ENCODE measurements at regions not wholly inside any gene's neighbourhood (a gene's known extent, or its start where the extent isn't known, plus 50 kb on each side); places are given as distances from the start of the nearest gene placed in this dataset.

DNA sequence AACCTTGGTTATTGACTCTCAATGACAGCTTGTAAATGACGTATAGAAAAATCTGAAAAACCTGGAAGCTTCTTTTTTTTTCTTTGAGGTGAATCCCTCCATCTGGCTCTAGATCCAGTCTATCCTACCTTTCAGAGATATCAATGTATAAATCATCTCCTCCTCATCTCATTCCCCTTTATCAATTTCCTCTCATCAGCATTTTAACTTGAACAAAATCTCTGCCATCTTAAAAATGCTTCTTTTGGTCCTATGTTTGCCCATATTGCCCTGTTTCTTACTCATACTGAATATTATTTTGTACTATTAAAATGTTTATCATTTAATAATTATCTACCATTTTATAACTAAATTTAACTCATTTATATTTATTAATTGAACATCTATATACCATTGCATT is 306.7 kb upstream of the TSHZ2 start:
- Histone ChIP-seq H3K4me1 (ENCODE audit: insufficient read depth, low read length) (no peaks in the 10 kb centered on the region), H3K9ac (ENCODE audit: insufficient read depth, low read depth, low read length) (no peak overlapping the region), H3K36me3 (replicated peaks in 1 of 2; ENCODE audit: control insufficient read depth in 1 of 2, insufficient read depth in 2 of 2, low read length in 2 of 2) (no peaks in the 10 kb centered on the region), H2AFZ (ENCODE audit: low read length) (no peak overlapping the region), H4K20me1 (ENCODE audit: insufficient read depth, low read length) (no peaks in the 10 kb centered on the region), H3K9me3 (ENCODE audit: low read length) (peaks cover 55% of the 10 kb centered on the region), H3K4me2 (ENCODE audit: low read depth, low read length) (no peak overlapping the region), H3K79me2 (ENCODE audit: insufficient read depth, low read length) (no peaks in the 10 kb centered on the region), H3K4me3 (replicated peaks in 1 of 3; ENCODE audit: insufficient read depth in 1 of 3, low read depth in 2 of 3, low read length in 3 of 3) (no peak overlapping the region), H3K27me3 (ENCODE audit: control insufficient read depth in 1 of 2, insufficient read depth in 2 of 2, low read length in 2 of 2) (no peaks in the 10 kb centered on the region), H3K27ac (ENCODE audit: extremely low read length, insufficient read depth, low read length) (no peak overlapping the region)
- FAIRE-seq: no peak
- POLR2A ChIA-PET: no interaction called here
- CTCF ChIA-PET (ENCODE audit: low intra/inter-chr PET ratio, low total read pairs): no interaction called here
- no TSS peak for BruUV-seq (replicated peaks)
- TF ChIP-seq FOXC1 (CRISPR knock-in tag; IDR thresholded peaks at IDR 0.05; ENCODE audit: borderline replicate concordance) (no peak), MAFK (conservative IDR thresholded peaks at IDR 0.05 in 1 of 2, IDR thresholded peaks at IDR 0.05 in 1 of 2; ENCODE audit: low read length in 2 of 2) (peak; percentile 54 to 55; a peak in 1 of 4 replicates), RELA (CRISPR knock-in tag; IDR thresholded peaks at IDR 0.05) (no peak)
- TF ChIP-seq, protein P1, sequence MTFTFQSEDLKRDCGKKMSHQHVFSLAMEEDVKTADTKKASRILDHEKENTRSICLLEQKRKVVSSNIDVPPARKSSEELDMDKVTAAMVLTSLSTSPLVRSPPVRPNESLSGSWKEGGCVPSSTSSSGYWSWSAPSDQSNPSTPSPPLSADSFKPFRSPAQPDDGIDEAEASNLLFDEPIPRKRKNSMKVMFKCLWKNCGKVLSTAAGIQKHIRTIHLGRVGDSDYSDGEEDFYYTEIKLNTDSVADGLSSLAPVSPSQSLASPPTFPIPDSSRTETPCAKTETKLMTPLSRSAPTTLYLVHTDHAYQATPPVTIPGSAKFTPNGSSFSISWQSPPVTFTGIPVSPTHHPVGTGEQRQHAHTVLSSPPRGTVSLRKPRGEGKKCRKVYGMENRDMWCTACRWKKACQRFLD (CRISPR knock-in tag; IDR thresholded peaks at IDR 0.05; ENCODE audit: borderline replicate concordance): no peak
- 6% methylated on average over 1 of the region's 1 CpG for WGBS (ENCODE audit: low lambda C conversion rate)
- intact Hi-C loops (cut with micrococcal nuclease; ENCODE audit: unreplicated experiment): no loop called here
- DNase-seq (ENCODE audit: low spot score): no peak
- ATAC-seq: no peak
- in situ Hi-C loops (cut with HindIII; ENCODE audit: extremely low pct_ligation_motif_present, low pct_unique_long_range_greater_than_20kb): no loop called here

DNA sequence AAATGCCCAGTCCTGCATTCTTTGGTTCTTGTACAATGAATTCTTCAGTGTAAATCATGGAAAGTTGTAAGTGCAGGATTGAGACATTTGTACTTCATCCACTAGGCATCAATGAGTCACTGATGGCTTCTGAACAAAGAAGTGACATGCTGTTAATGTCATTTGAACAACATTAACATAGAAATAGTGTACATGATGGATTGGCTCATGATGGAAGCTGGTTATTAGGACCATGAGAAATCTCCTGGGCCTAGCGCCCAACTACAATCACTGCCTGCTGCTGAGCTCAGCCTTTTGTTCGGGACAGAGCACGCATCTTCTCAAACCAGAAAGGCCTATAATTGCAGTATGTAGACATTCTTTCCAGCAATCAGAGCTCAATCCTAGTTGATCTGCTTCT is 316.8 kb upstream of the TSHZ2 start:
- H3K4me3 ChIP-seq (replicated peaks in 1 of 3; ENCODE audit: insufficient read depth in 1 of 3, low read depth in 2 of 3, low read length in 3 of 3): no peak overlapping the region
- in situ Hi-C loops (cut with HindIII; ENCODE audit: extremely low pct_ligation_motif_present, low pct_unique_long_range_greater_than_20kb) (no loop called here), intact Hi-C loops (cut with micrococcal nuclease; ENCODE audit: unreplicated experiment) (no loop called here)
- WGBS (ENCODE audit: low lambda C conversion rate): 70% methylated on average over 3 of the region's 3 CpGs
- ChIA-PET POLR2A (no interaction called here), CTCF (ENCODE audit: low intra/inter-chr PET ratio, low total read pairs) (no interaction called here)
- no peak overlapping the region for H3K27ac ChIP-seq (ENCODE audit: extremely low read length, insufficient read depth, low read length)
- no peaks in the 10 kb centered on the region for H3K79me2 ChIP-seq (ENCODE audit: insufficient read depth, low read length)
- no peak overlapping the region for H3K4me2 ChIP-seq (ENCODE audit: low read depth, low read length)
- no peak overlapping the region for H2AFZ ChIP-seq (ENCODE audit: low read length)
- H3K36me3 ChIP-seq (replicated peaks in 1 of 2; ENCODE audit: control insufficient read depth in 1 of 2, insufficient read depth in 2 of 2, low read length in 2 of 2): no peaks in the 10 kb centered on the region
- BruUV-seq (replicated peaks): no TSS peak
- FAIRE-seq: no peak
- H3K9me3 ChIP-seq (ENCODE audit: low read length): peaks cover 58% of the 10 kb centered on the region
- H3K27me3 ChIP-seq (ENCODE audit: control insufficient read depth in 1 of 2, insufficient read depth in 2 of 2, low read length in 2 of 2): no peaks in the 10 kb centered on the region
- no peak for DNase-seq (ENCODE audit: low spot score)
- H4K20me1 ChIP-seq (ENCODE audit: insufficient read depth, low read length): no peaks in the 10 kb centered on the region
- ATAC-seq: no peak
- no peak overlapping the region for H3K9ac ChIP-seq (ENCODE audit: insufficient read depth, low read depth, low read length)
- H3K4me1 ChIP-seq (ENCODE audit: insufficient read depth, low read length): no peaks in the 10 kb centered on the region
- TF ChIP-seq NFKB2 (CRISPR knock-in tag; IDR thresholded peaks at IDR 0.05; ENCODE audit: borderline replicate concordance) (no peak), HMGA1 (CRISPR knock-in tag; conservative IDR thresholded peaks at IDR 0.05) (no peak), SRSF9 (IDR thresholded peaks at IDR 0.05; ENCODE audit: borderline replicate concordance, insufficient read depth, low read depth, low read length, poor library complexity, severe bottlenecking) (no peak), NFE2L2 (IDR thresholded peaks at IDR 0.05; ENCODE audit: low read length) (no peak), NR3C1 (CRISPR knock-in tag; IDR thresholded peaks at IDR 0.05) (no peak), SMC3 (IDR thresholded peaks at IDR 0.05; ENCODE audit: low read length) (no peak), NR2C2 (CRISPR knock-in tag; IDR thresholded peaks at IDR 0.05; ENCODE audit: borderline replicate concordance) (no peak)
- TF ChIP-seq, protein P2, sequence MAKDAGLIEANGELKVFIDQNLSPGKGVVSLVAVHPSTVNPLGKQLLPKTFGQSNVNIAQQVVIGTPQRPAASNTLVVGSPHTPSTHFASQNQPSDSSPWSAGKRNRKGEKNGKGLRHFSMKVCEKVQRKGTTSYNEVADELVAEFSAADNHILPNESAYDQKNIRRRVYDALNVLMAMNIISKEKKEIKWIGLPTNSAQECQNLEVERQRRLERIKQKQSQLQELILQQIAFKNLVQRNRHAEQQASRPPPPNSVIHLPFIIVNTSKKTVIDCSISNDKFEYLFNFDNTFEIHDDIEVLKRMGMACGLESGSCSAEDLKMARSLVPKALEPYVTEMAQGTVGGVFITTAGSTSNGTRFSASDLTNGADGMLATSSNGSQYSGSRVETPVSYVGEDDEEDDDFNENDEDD (CRISPR knock-in tag; IDR thresholded peaks at IDR 0.05; ENCODE audit: borderline replicate concordance): no peak
- TF ChIP-seq, protein P3, sequence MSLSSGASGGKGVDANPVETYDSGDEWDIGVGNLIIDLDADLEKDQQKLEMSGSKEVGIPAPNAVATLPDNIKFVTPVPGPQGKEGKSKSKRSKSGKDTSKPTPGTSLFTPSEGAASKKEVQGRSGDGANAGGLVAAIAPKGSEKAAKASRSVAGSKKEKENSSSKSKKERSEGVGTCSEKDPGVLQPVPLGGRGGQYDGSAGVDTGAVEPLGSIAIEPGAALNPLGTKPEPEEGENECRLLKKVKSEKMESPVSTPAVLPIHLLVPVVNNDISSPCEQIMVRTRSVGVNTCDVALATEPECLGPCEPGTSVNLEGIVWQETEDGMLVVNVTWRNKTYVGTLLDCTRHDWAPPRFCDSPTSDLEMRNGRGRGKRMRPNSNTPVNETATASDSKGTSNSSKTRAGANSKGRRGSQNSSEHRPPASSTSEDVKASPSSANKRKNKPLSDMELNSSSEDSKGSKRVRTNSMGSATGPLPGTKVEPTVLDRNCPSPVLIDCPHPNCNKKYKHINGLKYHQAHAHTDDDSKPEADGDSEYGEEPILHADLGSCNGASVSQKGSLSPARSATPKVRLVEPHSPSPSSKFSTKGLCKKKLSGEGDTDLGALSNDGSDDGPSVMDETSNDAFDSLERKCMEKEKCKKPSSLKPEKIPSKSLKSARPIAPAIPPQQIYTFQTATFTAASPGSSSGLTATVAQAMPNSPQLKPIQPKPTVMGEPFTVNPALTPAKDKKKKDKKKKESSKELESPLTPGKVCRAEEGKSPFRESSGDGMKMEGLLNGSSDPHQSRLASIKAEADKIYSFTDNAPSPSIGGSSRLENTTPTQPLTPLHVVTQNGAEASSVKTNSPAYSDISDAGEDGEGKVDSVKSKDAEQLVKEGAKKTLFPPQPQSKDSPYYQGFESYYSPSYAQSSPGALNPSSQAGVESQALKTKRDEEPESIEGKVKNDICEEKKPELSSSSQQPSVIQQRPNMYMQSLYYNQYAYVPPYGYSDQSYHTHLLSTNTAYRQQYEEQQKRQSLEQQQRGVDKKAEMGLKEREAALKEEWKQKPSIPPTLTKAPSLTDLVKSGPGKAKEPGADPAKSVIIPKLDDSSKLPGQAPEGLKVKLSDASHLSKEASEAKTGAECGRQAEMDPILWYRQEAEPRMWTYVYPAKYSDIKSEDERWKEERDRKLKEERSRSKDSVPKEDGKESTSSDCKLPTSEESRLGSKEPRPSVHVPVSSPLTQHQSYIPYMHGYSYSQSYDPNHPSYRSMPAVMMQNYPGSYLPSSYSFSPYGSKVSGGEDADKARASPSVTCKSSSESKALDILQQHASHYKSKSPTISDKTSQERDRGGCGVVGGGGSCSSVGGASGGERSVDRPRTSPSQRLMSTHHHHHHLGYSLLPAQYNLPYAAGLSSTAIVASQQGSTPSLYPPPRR (CRISPR knock-in tag; IDR thresholded peaks at IDR 0.05; ENCODE audit: borderline replicate concordance): no peak
